GM12892 (cell line): ENCODE measurements at regions not wholly inside any gene's neighbourhood (a gene's known extent, or its start where the extent isn't known, plus 50 kb on each side); places are given as distances from the start of the nearest gene placed in this dataset.

Experiments
- POLR2A ChIP-seq: IDR thresholded peaks from 2 replicates; pipeline ENCODE4 v1.6.1; 2011; ENCODE audit warnings: low read depth, low read length, control low read depth
- POLR2AphosphoS5 ChIP-seq: IDR thresholded peaks from 2 replicates; pipeline ENCODE4 v1.6.1; 2011; ENCODE audit warnings: low read depth, low read length, control low read depth
- TAF1 ChIP-seq: IDR thresholded peaks from 2 replicates; pipeline ENCODE4 v1.6.1; 2011; ENCODE audit warnings: low read depth, mild to moderate bottlenecking, control low read depth, low read length, borderline replicate concordance

DNA sequence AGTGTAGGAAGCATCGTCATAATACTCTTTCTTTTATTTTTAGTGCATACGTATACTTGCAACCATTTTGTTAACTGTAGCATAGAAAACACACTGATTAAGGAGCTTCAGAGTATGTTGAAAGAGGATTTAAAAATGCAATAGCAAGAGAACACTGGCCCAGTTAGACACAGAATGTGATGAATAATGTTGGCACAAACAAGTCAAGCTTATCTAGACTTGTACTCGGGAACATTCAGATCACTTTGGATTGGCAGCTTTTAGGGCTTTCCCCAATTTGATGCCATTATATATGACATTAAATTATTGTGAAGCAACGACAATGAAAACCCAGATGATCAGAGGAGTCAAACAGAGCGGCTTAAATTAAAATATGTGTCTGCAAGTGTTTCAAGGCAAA, 468.1 kb downstream of the PRKD1 start:
- TF ChIP-seq POLR2A (no peak), POLR2AphosphoS5 (no peak), TAF1 (no peak)
